ENCODE measurements at regions not wholly inside any gene's neighbourhood (a gene's known extent, or its start where the extent isn't known, plus 50 kb on each side); places are given as distances from the start of the nearest gene placed in this dataset.
"Not testable (repeated sequence)": the region's sequence is repeated elsewhere in the genome, so short reads cannot be mapped to it uniquely, and the experiment has no call there.

GRCh38 chr2:180238729-180239128 lies 231.6 kb upstream of the CWC22 start:
- Histone ChIP-seq H3K4me3 (ENCODE audit: low read depth in 2 of 2, low read length in 1 of 2) (no peak overlapping the region), H3K36me3 (replicated peaks in 1 of 2; ENCODE audit: control insufficient read depth in 1 of 2, insufficient read depth in 2 of 2, low read length in 1 of 2) (no peaks in the 10 kb centered on the region), H2AFZ (ENCODE audit: low read depth) (no peak overlapping the region), H3K9me3 (no peaks in the 10 kb centered on the region), H3F3A (replicated peaks; ENCODE audit: insufficient read depth) (no peaks in the 10 kb centered on the region), H3K4me2 (no peak overlapping the region), H3K9me2 (no peaks in the 10 kb centered on the region), H4K20me1 (ENCODE audit: insufficient read depth) (no peaks in the 10 kb centered on the region), H3K4me1 (ENCODE audit: control insufficient read depth in 1 of 2, insufficient read depth in 2 of 2, low read depth in 1 of 2, low read length in 1 of 2) (no peaks in the 10 kb centered on the region), H3K9ac (no peak overlapping the region), H3K27me3 (ENCODE audit: insufficient read depth) (no peaks in the 10 kb centered on the region), H3K27ac (ENCODE audit: low read depth in 2 of 2, low read length in 1 of 2) (no peak overlapping the region), H3K79me2 (ENCODE audit: insufficient read depth) (no peaks in the 10 kb centered on the region)
- CTCF ChIA-PET = interaction anchor here (0.6 to 0.7 kb wide), 2 partner anchors 14 to 1595 kb away, joined by 3 read pairs; no protein-coding TSS in a partner anchor
- WGBS (ENCODE audit: low lambda C conversion rate) = 66% methylated on average over 8 of the region's 8 CpGs
- POLR2A ChIA-PET = no interaction called here
- no peak for TF ChIP-seq FOXJ3 (CRISPR knock-in tag; IDR thresholded peaks at IDR 0.05)
- TF ChIP-seq GATA2 (CRISPR knock-in tag; IDR thresholded peaks at IDR 0.05) = no peak
- TF ChIP-seq, protein P1, sequence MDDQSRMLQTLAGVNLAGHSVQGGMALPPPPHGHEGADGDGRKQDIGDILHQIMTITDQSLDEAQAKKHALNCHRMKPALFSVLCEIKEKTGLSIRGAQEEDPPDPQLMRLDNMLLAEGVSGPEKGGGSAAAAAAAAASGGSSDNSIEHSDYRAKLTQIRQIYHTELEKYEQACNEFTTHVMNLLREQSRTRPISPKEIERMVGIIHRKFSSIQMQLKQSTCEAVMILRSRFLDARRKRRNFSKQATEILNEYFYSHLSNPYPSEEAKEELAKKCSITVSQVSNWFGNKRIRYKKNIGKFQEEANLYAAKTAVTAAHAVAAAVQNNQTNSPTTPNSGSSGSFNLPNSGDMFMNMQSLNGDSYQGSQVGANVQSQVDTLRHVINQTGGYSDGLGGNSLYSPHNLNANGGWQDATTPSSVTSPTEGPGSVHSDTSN (IDR thresholded peaks at IDR 0.05) = no peak
- TF ChIP-seq SMC3 (IDR thresholded peaks at IDR 0.05; ENCODE audit: low read depth, low read length) = no peak
- TF ChIP-seq YY1 (IDR thresholded peaks at IDR 0.05; ENCODE audit: low read depth) = no peak
- TF ChIP-seq, protein P2, sequence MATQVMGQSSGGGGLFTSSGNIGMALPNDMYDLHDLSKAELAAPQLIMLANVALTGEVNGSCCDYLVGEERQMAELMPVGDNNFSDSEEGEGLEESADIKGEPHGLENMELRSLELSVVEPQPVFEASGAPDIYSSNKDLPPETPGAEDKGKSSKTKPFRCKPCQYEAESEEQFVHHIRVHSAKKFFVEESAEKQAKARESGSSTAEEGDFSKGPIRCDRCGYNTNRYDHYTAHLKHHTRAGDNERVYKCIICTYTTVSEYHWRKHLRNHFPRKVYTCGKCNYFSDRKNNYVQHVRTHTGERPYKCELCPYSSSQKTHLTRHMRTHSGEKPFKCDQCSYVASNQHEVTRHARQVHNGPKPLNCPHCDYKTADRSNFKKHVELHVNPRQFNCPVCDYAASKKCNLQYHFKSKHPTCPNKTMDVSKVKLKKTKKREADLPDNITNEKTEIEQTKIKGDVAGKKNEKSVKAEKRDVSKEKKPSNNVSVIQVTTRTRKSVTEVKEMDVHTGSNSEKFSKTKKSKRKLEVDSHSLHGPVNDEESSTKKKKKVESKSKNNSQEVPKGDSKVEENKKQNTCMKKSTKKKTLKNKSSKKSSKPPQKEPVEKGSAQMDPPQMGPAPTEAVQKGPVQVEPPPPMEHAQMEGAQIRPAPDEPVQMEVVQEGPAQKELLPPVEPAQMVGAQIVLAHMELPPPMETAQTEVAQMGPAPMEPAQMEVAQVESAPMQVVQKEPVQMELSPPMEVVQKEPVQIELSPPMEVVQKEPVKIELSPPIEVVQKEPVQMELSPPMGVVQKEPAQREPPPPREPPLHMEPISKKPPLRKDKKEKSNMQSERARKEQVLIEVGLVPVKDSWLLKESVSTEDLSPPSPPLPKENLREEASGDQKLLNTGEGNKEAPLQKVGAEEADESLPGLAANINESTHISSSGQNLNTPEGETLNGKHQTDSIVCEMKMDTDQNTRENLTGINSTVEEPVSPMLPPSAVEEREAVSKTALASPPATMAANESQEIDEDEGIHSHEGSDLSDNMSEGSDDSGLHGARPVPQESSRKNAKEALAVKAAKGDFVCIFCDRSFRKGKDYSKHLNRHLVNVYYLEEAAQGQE (IDR thresholded peaks at IDR 0.05; ENCODE audit: low read depth, low read length) = no peak
- no peak for DNase-seq

GRCh38 chr2:180236061-180236460 lies 229.0 kb upstream of the CWC22 start:
- POLR2A ChIA-PET = not testable (repeated sequence)

GRCh38 chr2:180235506-180235905 lies 228.4 kb upstream of the CWC22 start:
- H3K9me3 ChIP-seq; H3K9me2 ChIP-seq; DNase-seq; H3K79me2 ChIP-seq (ENCODE audit: insufficient read depth); H2AFZ ChIP-seq (ENCODE audit: low read depth); H3K27ac ChIP-seq (ENCODE audit: low read depth in 2 of 2, low read length in 1 of 2); H3K36me3 ChIP-seq (replicated peaks in 1 of 2; ENCODE audit: control insufficient read depth in 1 of 2, insufficient read depth in 2 of 2, low read length in 1 of 2); CTCF ChIA-PET; H3K27me3 ChIP-seq (ENCODE audit: insufficient read depth); H3F3A ChIP-seq (replicated peaks; ENCODE audit: insufficient read depth); H3K4me2 ChIP-seq; H4K20me1 ChIP-seq (ENCODE audit: insufficient read depth); POLR2A ChIA-PET; H3K9ac ChIP-seq; H3K4me3 ChIP-seq (ENCODE audit: low read depth in 2 of 2, low read length in 1 of 2); H3K4me1 ChIP-seq (ENCODE audit: control insufficient read depth in 1 of 2, insufficient read depth in 2 of 2, low read depth in 1 of 2, low read length in 1 of 2): not testable (repeated sequence)
- WGBS (ENCODE audit: low lambda C conversion rate) = 64% methylated on average over 4 of the region's 4 CpGs

More at GRCh38 chr2:180236061-180236460, 229.0 kb upstream of the CWC22 start:
- DNase-seq; H3K4me1 ChIP-seq (ENCODE audit: control insufficient read depth in 1 of 2, insufficient read depth in 2 of 2, low read depth in 1 of 2, low read length in 1 of 2); H3F3A ChIP-seq (replicated peaks; ENCODE audit: insufficient read depth); H3K4me2 ChIP-seq; H3K36me3 ChIP-seq (replicated peaks in 1 of 2; ENCODE audit: control insufficient read depth in 1 of 2, insufficient read depth in 2 of 2, low read length in 1 of 2); H4K20me1 ChIP-seq (ENCODE audit: insufficient read depth); CTCF ChIA-PET; H3K9me2 ChIP-seq; H3K9me3 ChIP-seq; H3K4me3 ChIP-seq (ENCODE audit: low read depth in 2 of 2, low read length in 1 of 2); H3K27ac ChIP-seq (ENCODE audit: low read depth in 2 of 2, low read length in 1 of 2); H3K27me3 ChIP-seq (ENCODE audit: insufficient read depth); H3K9ac ChIP-seq; H2AFZ ChIP-seq (ENCODE audit: low read depth); H3K79me2 ChIP-seq (ENCODE audit: insufficient read depth): not testable (repeated sequence)
- WGBS (ENCODE audit: low lambda C conversion rate) = 60% methylated on average over 3 of the region's 3 CpGs

DNA sequence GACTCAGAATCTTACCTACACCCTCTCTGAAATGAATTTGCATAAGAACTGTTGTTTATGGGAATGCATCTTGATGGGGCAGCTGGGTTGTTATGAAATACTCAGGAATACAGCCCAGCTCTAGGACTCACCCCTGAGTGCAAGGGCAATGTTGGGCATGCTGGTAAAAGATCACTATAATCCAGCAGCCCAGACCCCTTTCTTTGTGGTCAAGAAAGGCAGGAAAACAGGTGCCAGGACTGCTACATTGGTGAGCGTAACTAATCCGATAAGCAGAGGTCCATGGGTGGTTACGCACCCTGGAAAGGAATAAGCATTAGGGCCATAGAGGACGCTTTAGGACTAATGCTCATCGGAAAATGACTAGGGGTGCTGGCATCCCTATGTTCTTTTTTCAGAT lies 227.9 kb upstream of the CWC22 start:
- H3K27me3 ChIP-seq (ENCODE audit: insufficient read depth); H3K9ac ChIP-seq; H3K36me3 ChIP-seq (replicated peaks in 1 of 2; ENCODE audit: control insufficient read depth in 1 of 2, insufficient read depth in 2 of 2, low read length in 1 of 2); H3K4me3 ChIP-seq (ENCODE audit: low read depth in 2 of 2, low read length in 1 of 2); H3K27ac ChIP-seq (ENCODE audit: low read depth in 2 of 2, low read length in 1 of 2); H3K79me2 ChIP-seq (ENCODE audit: insufficient read depth); H3K4me1 ChIP-seq (ENCODE audit: control insufficient read depth in 1 of 2, insufficient read depth in 2 of 2, low read depth in 1 of 2, low read length in 1 of 2); DNase-seq; H3K9me3 ChIP-seq; H4K20me1 ChIP-seq (ENCODE audit: insufficient read depth); CTCF ChIA-PET; H3F3A ChIP-seq (replicated peaks; ENCODE audit: insufficient read depth); H3K9me2 ChIP-seq; H3K4me2 ChIP-seq; H2AFZ ChIP-seq (ENCODE audit: low read depth); POLR2A ChIA-PET: not testable (repeated sequence)
- 68% methylated on average over 5 of the region's 5 CpGs for WGBS (ENCODE audit: low lambda C conversion rate)

All from SK-N-SH (cell line).